ENCODE measurements at regions not wholly inside any gene's neighbourhood (a gene's known extent, or its start where the extent isn't known, plus 50 kb on each side); places are given as distances from the start of the nearest gene placed in this dataset.

DNA sequence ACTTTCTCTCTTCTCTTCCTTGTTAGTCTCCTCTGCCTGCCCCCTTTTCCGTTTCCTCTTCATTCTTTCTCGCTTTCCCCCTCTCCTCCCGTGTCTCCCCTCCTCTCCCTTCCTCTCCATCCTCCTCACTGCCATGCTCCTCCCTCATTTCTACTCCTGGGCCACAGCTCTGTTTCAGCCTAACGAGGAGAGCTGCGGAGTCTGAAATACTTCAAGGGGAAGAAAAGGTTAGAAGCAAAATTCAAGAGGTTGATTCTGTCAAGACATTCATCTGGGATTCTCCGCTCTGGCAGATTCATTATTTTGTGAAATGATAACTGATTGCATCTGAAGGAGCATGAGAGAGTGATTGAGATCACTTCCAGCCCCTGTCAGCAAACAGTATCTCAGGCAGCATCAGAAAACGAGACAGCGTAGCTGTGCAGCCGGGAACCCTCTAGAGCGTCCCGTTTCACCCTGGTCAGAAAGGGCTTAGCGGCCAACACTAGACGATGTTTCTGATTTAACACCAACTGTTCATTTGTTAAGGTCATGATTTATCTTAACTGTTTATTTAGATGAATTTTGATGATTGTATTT lies 279.3 kb upstream of the B3GAT1 start:
- ATAC-seq (no peak), DNase-seq (no peak)
- H3K27me3 ChIP-seq: peaks cover 0 to 39% of the 10 kb centered on the region in 2 donors
- no peak overlapping the region for H3K27ac ChIP-seq
- H3K4me3 ChIP-seq: no peak overlapping the region
- intact Hi-C loops (cut with DNase I): no loop called here
- no peaks in the 10 kb centered on the region for H3K4me1 ChIP-seq
- H3K36me3 ChIP-seq: no peaks in the 10 kb centered on the region
- TF ChIP-seq, protein P1, sequence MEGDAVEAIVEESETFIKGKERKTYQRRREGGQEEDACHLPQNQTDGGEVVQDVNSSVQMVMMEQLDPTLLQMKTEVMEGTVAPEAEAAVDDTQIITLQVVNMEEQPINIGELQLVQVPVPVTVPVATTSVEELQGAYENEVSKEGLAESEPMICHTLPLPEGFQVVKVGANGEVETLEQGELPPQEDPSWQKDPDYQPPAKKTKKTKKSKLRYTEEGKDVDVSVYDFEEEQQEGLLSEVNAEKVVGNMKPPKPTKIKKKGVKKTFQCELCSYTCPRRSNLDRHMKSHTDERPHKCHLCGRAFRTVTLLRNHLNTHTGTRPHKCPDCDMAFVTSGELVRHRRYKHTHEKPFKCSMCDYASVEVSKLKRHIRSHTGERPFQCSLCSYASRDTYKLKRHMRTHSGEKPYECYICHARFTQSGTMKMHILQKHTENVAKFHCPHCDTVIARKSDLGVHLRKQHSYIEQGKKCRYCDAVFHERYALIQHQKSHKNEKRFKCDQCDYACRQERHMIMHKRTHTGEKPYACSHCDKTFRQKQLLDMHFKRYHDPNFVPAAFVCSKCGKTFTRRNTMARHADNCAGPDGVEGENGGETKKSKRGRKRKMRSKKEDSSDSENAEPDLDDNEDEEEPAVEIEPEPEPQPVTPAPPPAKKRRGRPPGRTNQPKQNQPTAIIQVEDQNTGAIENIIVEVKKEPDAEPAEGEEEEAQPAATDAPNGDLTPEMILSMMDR (IDR thresholded peaks at IDR 0.05): no peak
- no peaks in the 10 kb centered on the region for H3K9me3 ChIP-seq

DNA sequence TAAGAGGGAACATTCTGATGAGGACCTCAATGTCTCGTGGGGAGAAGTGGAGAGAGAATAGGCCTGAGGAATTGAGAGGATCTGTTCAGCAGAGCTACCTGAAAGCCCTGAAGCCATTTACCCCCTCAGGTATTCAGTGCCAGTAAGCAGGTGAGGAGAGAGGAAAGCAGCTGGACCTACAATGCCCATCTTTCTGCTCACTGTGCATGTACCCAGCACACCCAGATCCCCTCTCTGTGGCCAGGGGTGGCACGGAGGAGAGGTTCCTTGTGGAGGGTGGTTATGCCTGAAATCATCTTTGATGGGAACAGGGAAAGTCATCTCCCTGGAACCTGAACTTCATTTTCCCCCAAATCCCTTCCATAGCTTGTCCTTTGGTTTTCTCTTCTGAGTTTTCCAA lies 277.8 kb upstream of the B3GAT1 start:
- H3K9me3 ChIP-seq: no peaks in the 10 kb centered on the region

GRCh38 chr11:134687548-134687947 lies 275.5 kb upstream of the B3GAT1 start:
- Histone ChIP-seq H3K36me3 (no peaks in the 10 kb centered on the region), H3K27me3 (peaks cover 0 to 40% of the 10 kb centered on the region in 2 donors), H3K4me1 (no peaks in the 10 kb centered on the region), H3K9me3 (no peaks in the 10 kb centered on the region), H3K4me3 (no peak overlapping the region), H3K27ac (no peak overlapping the region)
- intact Hi-C loops (cut with DNase I): no loop called here
- DNase-seq (no peak), ATAC-seq (no peak)
- TF ChIP-seq, protein P1 (IDR thresholded peaks at IDR 0.05): no peak

More for the DNA sequence above, 277.8 kb upstream of the B3GAT1 start:
- intact Hi-C loops (cut with DNase I): no loop called here
- DNase-seq (no peak), ATAC-seq (no peak)
- H3K27ac ChIP-seq: no peak overlapping the region
- TF ChIP-seq, protein P1 (IDR thresholded peaks at IDR 0.05): no peak
- peaks cover 0 to 39% of the 10 kb centered on the region in 2 donors for H3K27me3 ChIP-seq
- no peaks in the 10 kb centered on the region for H3K4me1 ChIP-seq
- no peaks in the 10 kb centered on the region for H3K36me3 ChIP-seq
- H3K4me3 ChIP-seq: no peak overlapping the region

- H3K9me3 ChIP-seq: no peaks in the 10 kb centered on the region
- DNase-seq (peak in 1 of 4 donors; percentile 3), ATAC-seq (no peak)
- H3K36me3 ChIP-seq: no peaks in the 10 kb centered on the region
- H3K4me3 ChIP-seq: no peak overlapping the region
- H3K4me1 ChIP-seq: no peaks in the 10 kb centered on the region
- no peak overlapping the region for H3K27ac ChIP-seq
- intact Hi-C loops (cut with DNase I): no loop called here
- TF ChIP-seq, protein P1 (IDR thresholded peaks at IDR 0.05): no peak
- peaks cover 0 to 49% of the 10 kb centered on the region in 2 donors for H3K27me3 ChIP-seq
Observed at GRCh38 chr11:134686460-134687061, 274.5 kb upstream of the B3GAT1 start.

GRCh38 chr11:134685793-134686380 lies 273.8 kb upstream of the B3GAT1 start:
- Histone ChIP-seq H3K27ac (no peak overlapping the region), H3K4me1 (no peaks in the 10 kb centered on the region), H3K36me3 (no peaks in the 10 kb centered on the region), H3K4me3 (no peak overlapping the region), H3K27me3 (peaks cover 0 to 44% of the 10 kb centered on the region in 2 donors), H3K9me3 (no peaks in the 10 kb centered on the region)
- DNase-seq: no peak
- ATAC-seq: no peak
- TF ChIP-seq, protein P1 (IDR thresholded peaks at IDR 0.05): no peak
- intact Hi-C loops (cut with DNase I): no loop called here

All from left lung (tissue), 4 donors.